Ishikawa (cell line): ENCODE measurements at regions not wholly inside any gene's neighbourhood (a gene's known extent, or its start where the extent isn't known, plus 50 kb on each side); places are given as distances from the start of the nearest gene placed in this dataset.

Experiments used
- MAX ChIP-seq: IDR thresholded peaks from 2 replicates; pipeline ENCODE4 v1.6.1; 2012
- NFIC ChIP-seq: IDR thresholded peaks from 2 replicates; pipeline ENCODE4 v1.6.1; 2012
- USF1 ChIP-seq: IDR thresholded peaks from 2 replicates; pipeline ENCODE4 v1.6.1; 2012
- TF ChIP-seq, protein P1 (sequence below): IDR thresholded peaks from 2 replicates; pipeline ENCODE4 v1.6.1; 2012; ENCODE audit warnings: low read depth, mild to moderate bottlenecking

- TF ChIP-seq MAX (no peak), NFIC (no peak), USF1 (no peak)
- TF ChIP-seq, protein P1, sequence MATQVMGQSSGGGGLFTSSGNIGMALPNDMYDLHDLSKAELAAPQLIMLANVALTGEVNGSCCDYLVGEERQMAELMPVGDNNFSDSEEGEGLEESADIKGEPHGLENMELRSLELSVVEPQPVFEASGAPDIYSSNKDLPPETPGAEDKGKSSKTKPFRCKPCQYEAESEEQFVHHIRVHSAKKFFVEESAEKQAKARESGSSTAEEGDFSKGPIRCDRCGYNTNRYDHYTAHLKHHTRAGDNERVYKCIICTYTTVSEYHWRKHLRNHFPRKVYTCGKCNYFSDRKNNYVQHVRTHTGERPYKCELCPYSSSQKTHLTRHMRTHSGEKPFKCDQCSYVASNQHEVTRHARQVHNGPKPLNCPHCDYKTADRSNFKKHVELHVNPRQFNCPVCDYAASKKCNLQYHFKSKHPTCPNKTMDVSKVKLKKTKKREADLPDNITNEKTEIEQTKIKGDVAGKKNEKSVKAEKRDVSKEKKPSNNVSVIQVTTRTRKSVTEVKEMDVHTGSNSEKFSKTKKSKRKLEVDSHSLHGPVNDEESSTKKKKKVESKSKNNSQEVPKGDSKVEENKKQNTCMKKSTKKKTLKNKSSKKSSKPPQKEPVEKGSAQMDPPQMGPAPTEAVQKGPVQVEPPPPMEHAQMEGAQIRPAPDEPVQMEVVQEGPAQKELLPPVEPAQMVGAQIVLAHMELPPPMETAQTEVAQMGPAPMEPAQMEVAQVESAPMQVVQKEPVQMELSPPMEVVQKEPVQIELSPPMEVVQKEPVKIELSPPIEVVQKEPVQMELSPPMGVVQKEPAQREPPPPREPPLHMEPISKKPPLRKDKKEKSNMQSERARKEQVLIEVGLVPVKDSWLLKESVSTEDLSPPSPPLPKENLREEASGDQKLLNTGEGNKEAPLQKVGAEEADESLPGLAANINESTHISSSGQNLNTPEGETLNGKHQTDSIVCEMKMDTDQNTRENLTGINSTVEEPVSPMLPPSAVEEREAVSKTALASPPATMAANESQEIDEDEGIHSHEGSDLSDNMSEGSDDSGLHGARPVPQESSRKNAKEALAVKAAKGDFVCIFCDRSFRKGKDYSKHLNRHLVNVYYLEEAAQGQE: no peak
Measured at GRCh38 chr12:30136696-30137095, 353.0 kb upstream of the TMTC1 start.
